HG03571 (cell line): ENCODE measurements at regions not wholly inside any gene's neighbourhood (a gene's known extent, or its start where the extent isn't known, plus 50 kb on each side); places are given as distances from the start of the nearest gene placed in this dataset.

ENCODE experiments used
- ATAC-seq: cut with Tn5 transposase; IDR thresholded peaks from one replicate; pipeline ENCODE4 v1.9.1; 2021; ENCODE audit not compliant: unreplicated experiment

DNA sequence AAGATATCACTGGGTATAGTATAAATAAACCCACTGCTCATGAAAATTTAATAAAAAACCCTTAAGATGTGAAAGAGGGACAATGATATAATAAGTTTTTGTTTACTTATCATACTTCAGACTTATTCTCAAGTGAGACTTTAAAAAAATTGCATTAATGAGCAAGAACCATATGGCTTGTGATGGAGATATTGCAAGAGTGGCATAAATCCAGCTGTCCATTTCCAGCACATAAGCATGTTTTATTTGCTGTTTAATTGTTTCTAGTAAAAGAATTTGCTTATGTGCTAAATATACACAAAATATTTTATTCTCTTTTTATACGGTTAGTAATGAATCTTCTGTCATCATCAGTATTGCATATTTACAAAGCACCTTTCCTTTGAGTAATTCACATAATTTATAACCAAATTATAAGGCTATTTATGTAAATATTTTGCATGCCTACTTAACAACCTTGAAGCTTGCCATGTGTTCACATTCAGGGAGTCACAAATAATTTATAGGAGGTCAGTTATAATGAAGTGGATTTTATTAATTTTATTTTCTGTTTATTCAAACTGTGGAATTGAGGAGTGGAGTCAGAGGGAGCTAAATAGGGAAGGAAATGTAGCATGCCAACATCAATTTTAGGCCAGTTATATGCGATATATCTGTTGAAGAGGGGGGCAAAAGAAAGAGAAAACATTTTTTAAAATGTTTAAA is 318.5 kb upstream of the CWC22 start:
- no peak for ATAC-seq

DNA sequence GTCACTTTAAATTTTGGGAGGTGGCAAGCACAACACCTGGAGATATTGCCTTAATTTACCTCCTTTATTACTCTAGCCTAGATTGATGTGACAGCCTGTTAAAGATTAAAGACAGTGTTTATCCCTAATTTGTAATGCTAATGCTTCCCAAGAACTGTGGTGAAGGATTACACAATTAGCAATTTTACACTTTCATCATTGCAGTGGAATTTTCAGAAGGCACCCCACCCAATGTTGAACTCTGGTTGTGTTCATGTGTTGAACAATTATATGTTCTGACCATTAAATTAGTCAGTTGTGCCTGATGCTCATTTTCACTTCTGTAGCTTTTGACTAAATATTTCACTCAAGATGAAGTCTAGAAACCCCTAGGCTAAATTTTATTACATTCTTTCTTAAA is 317.1 kb upstream of the CWC22 start:
- no peak for ATAC-seq

DNA sequence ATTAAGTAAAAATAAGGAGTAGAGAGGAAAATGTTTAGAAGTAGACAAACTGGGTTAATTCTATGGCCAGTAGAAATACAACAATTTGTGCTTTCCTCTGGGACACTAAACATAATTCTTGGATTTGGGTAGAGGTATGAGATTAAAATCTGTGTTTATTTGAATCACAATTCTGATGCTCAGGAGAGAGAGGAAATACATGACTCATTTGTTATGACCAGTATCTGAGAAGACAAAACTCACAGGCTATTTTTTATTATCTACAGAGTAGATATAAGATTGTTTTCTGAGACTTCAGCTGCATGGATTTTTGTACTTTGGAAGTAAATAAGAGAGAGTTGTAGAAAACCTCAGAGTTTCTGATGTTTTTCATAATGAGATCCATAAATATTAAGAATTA is 315.7 kb upstream of the CWC22 start:
- no peak for ATAC-seq

DNA sequence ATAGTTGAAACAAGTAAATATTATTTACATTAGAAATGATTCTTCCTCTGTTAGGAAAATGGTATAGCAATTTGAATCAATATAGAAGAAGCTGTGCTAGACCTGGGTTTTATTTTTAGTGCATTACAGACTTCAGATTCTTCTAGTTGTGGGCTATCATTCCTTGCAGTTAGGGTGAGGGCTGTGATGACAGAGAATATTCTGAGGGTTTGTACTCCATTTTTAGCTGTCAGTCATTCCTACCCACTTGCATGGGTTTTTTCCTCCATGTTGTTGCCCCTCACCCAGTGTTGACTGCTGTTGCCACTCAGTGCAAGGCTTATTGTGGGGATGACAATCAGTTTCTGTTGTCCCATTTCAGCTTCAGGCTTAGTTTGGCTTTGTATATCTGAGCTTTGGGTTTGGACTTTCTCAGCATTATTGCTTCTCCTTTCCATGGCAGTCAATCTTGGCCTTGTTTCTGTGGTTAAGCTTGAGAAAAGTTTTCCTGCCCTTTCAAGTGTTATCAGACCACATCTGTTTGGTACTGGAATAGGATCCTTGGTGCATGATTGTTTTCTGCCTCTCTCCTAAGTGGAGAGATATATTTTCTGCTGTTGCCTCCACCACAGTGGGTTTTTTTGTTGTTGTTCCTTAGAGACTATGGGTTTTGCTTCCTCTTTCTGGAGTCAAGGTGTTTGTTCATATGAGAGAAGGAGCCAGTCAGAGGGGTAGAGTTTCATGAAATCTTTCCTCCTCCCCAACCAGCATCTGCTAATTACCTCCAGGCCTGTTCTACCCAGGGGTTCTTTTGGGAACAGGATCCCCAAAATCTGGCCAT is 312.7 kb upstream of the CWC22 start:
- peak; percentile 78 for ATAC-seq

DNA sequence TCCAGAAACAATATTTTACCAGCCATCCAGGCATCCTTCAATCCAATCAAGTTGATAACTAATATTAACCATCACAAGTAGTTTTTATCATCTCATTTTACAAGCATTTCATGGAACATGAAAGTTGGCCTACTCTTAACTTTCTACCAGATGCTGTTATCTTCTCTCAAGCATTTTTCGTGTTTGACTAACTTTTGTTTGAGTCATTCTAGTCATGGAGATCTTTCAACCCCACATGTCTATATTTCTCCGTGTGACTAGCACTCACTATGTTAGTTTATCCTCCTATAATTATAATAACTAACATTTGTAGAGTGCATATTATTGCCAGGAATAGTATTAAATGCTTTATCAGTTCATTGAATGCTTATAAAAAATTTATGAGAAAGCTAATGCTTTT is 307.0 kb upstream of the CWC22 start:
- ATAC-seq: no peak

DNA sequence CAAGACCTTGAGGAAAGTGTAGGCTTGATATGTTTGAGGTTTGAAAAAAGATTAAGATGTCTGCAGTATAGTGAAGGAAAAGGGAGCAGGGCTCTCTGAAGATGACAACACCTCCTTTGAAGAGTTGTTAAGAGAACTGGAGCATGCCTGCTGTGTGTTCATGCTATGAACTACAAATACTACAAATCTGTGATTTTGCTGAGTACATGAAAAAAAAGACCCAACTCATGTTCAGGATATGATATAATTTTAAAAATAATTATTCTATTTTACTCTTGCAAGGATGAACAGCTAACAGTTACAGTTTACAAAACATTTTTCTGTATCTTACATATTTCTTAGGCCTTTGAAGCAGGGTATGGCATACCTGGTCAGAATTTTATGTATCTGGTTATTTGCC is 305.4 kb upstream of the CWC22 start:
- no peak for ATAC-seq

DNA sequence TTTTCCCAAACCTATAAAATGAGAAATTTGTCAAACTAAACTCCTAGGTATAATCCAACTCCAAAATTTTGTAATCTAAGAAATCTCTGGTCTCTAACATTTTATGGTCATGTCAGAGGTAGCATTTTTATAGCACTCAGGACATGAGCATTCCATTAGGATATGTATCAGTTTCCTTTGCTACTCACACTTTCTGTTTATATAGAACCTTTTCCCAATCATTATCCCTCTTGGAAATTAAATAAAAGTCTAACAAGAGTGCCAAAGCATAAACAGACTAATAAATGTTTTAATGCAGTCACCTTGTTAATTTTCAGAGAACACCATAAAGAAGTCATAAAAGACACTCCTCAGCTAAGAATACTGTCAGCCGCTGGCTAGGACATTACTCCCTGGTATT is 300.0 kb upstream of the CWC22 start:
- ATAC-seq: no peak

DNA sequence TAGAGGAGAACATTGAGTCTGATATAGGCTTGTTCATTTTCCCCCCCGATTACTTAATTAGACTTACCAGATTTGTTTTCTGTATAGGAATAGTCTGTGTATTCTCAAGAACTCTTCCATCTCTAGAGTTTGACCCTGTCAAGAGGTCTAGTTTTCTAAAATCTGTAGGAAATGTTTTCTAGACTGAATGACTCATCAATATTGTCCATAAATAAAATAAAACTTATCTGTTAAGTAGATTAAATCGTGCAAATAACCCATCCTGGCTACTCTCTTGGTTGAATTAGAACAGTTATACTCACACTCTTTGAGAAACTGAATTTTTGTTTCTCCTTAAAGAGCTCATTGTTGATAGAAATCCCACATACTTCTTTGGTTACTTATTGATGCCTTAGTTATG is 299.2 kb upstream of the CWC22 start:
- ATAC-seq: no peak

DNA sequence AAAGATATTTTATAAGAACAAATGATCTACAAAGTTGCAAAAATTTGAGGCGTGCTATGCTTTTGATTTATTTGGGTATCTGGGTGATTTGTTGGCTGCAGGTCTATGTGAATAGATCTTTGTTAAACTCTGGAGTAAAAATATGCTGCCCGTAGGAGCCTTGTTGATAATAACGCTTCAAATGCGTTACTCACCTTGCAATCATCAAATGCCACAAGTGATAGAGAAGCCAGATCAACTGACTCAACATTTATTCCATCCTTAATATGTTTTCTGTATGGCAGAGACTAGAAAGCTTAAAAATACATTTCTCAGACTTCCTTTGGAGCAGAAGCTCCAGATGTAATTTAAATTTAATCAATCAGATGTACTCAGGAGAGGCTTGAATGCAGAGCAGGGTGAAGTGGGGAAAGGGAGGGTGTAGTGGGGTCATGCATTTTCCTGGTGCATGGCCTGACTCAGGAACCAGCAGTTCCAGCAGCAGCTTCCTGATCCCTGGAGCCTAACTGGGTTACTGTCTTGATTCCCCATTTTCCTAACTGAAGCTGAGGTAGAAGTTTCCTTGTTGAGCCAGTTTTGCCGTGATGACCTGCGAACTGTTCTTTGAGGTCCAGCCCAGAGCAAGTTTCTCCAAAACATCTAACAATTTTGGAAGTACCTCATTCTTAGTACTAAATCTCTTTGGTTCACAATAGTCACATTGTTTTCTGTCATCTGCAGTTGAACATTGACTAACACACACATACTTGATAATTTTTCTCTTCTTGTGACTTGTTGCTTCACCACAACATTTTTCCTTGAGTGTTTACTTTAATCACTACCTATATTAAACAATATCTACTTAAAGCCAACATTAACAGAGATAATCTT is 284.7 kb upstream of the CWC22 start:
- no peak for ATAC-seq

DNA sequence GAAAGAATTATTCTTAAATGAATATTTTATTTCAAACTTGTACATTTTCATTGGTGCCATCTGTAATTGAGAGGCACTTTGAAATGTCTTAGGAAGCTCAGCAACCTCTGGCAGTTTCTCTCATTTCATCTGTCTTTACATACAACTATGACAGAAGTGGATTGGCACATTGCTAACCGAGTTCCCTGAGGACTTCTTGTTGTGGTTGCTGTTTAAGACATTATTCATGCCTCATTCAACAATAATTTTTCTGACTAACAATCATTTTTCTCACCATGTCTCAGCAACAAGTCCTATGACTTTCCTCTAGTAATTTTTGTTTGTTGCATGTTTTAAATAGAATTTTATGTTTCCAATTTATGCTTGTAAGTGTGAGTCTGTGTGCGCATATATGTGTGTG is 284.0 kb upstream of the CWC22 start:
- ATAC-seq: no peak

DNA sequence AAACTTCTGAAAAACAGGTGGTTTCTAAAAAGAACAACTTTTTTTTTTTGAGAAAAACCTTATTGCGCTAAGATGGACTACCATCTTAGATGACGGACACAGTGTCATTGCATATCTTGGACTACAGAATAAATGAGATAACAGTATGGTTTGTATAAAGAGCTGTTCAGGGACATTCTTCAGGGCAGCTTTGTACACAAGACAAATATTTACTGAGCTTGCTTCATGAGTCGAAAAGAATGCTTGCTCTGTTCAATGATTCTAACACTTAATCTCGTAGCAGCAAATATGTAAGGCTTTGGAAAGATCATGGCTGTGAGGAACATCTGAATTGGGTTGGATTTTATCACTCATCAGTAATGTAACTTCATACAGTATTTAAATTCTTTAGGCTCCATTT is 282.5 kb upstream of the CWC22 start:
- ATAC-seq: no peak

DNA sequence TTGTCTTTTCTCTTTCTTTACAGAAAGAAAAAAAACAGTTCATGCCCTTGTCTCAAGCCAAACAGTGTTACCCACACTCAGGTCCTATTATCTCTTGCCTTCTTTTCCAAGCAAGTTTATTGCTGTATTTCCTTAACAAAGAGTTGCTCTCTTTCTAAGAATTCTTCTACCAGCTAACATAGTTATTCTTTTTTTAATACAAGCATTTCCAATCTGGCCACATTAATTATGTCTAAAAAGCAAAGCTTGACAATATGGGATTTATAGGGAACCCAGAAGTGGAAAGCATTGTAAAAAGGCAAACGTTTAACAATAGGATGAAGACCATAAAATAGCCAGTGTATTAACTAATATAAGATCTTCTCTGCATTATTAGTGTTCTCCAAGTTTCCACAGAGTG is 272.5 kb upstream of the CWC22 start:
- no peak for ATAC-seq

DNA sequence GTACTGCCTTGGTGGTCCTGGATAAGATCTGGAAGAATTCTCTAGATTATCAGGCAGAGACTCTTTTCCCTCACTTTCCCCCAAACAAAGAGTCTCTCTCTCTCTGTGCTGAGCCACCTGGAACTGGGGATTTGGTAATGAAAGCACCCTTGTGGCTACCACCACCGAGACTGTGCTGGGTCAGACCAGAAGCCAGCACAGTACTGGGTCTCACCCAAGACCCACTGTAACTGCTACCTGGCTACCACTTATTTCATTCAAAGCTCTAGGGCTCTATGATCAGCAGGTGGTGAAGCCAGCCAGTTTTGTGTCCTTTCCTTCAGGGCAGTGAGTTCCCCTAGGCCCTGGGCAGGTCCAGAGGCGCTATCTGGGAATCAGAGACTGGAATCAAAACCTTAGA is 269.6 kb upstream of the CWC22 start:
- ATAC-seq: no peak

DNA sequence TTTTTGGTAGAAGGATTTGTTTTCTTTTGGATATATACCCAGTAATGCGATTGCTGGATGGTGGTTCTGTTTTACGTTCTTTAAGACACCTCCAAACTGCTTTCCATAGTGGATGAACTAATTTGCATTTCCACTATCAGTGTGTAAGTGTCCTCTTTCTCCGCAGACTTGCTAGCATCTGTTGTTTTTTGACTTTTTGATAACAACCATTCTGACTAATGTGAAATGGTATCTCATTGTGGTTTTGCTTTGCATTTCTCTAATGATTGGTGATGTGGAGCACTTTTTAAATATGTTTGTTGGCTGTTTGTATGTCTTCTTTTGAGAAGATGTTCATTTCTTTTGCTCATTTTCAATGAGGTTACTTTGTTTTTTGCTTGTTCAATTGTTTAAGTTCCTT is 260.9 kb upstream of the CWC22 start:
- no peak for ATAC-seq

DNA sequence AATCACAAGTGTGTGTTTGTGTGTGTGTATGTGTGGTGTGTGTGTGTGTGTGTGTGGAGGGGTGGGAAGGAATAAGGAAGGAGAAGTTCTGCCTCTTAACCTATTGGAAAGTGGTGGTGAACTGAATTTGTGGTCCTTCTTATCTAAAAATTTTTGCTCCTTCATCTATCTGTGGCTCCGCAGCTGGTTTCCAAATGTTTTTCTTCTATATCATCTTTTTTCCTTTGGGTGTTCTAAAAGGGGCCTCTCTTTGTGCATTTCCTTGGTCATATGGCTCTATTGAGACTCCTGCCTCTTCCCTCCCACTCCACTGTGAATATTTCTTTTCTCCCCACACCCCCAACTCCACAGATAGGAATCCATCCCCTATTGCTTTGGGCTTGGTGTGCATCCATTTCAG is 254.9 kb upstream of the CWC22 start:
- no peak for ATAC-seq

DNA sequence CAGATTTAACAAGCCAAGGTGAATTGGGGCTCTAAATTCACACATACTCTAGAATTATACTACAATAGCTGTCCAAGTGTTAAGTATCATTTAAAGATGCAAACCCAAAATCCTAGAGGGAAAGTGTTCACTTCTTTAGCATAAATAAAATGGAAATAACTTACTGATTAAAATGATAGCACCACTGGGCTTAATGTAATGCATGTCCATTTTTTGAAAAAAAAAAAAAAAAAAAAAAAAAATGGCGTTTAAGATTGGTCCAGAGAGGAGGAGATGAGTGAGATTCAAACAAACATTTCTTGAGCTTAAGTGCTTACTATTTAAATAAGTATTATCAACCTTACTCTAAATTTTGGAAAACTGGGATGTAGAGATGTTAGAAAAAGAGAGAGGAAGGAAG is 251.5 kb upstream of the CWC22 start:
- ATAC-seq: no peak

DNA sequence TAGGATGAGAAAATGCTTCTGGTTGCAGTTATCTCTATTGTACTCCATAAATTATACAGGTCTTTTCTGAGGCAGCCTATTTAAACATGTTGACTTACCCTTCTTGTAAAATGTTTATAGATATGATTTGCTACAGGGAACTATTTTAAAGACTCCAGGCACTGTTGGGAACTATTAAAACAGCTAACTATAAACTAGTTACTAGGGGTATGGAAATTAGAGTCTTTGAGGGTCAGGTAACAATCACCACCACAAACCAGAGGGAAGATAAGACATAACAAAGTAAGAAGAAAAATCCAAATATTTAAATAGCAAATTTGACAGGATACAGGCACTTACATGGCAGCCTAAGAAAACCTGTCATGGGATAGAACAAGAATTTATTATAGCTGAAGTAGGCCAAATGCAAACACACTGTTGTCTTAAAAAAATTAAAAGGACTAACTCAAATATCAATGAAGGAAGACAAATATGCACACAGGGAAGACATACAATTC is 251.0 kb upstream of the CWC22 start:
- no peak for ATAC-seq

DNA sequence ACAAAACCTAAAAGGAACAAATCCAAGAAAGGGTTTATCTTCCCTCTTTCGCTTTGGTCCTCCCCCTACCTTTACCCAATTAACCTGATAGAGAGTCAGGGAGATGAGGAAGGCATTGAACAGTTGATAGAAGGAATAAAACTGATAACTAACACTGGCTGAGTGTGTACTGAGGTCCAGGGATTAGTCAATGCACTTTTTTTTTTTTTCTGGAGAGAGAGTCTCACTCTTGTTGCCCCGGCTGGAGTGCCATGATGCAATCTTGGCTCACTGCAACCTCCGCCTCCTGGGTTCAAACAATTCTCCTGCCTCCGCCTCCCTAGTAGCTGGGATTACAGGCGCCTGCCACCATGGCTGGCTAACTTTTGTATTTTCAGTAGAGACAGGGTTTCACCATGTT is 250.2 kb upstream of the CWC22 start:
- ATAC-seq: no peak

DNA sequence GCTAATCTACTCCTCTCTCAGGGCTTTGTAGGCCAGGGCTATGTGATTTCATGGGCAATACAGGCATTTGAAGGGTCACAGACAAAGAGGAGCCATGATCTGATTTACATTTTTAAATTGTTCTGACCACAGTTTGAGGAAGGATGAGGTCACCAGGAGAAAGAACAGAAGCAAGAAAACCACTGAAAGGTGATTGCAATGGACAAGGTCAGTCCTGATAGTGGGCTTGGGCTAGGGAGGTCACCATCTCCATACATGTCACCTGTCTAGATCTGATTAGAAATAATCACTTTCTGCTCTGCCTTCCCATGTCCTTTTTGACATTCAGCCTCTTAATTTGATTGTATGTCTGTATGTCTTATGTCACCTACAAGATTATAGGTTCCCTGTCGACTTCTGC is 248.9 kb upstream of the CWC22 start:
- no peak for ATAC-seq

DNA sequence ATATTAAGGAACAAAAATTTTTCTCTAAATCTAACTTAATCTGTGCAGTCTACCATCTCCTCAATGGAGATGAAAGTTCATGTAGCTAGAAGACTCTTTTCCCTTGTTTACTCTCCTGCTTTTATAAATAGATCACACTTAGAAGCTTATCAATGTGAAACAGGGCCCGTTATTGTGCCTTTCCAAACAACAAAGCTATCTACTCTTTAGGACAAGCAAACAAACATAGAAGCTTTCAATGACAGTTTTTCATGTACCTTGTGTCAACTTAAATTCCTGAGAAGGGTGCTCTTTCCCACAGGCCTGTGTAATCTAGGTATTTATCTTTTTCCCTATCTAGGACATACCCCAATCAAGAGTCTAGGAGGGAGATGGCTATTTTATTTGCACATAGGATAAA is 247.8 kb upstream of the CWC22 start:
- ATAC-seq: no peak

DNA sequence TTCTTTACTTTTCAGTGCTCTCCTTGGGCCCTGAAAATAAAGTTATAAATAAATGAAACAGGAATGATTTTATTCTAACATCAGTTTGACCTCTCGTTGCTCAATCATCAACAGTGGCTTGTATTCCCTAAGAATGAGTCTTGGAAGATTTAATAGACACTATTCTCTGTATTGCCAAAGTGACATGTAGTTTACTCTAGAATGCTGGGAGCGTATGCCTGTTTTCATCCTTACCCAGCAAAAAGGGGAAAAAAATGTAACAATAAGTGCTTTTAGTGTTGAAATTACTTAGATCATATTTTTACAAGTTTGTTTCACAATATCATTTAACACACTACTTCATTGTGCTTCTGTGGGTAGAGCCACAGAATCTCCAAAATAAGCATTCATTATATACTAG is 240.6 kb upstream of the CWC22 start:
- no peak for ATAC-seq

DNA sequence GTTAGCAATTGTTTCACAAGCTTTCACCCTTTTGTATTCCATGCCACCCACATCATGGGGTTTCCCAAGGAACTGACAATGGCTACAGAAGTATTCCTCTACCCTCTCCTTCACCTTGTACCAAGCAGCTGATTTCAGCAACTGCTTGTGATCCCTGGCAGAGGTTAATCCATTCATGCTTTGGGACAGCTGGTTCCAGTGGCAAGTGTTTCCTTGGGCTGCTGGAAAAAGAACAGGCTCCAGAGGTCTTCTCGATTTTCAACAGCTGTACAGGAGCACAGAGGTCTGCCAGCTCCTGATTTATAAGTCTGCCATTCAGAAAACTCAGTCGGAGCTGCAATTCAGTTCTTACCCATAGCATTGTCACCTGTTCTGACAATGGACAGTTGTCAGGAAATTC is 239.2 kb upstream of the CWC22 start:
- ATAC-seq: no peak
